OCI-LY7 (cell line): ENCODE measurements at regions not wholly inside any gene's neighbourhood (a gene's known extent, or its start where the extent isn't known, plus 50 kb on each side); places are given as distances from the start of the nearest gene placed in this dataset.

Source experiments
- BruUV-seq: library from RNA; stranded (reverse); fragments of 400-500 nt; replicated peaks from 2 replicates; lab custom pipeline; 2021; lab: Mats Ljungman, UMichigan
- CTCF ChIA-PET: fragments of 300-600 bp; sonication (Branson Sonifier 250); formaldehyde crosslinking; loops from one replicate; lab custom pipeline; 2022; ENCODE audit warnings: antibody characterized with exemption; ENCODE audit not compliant: unreplicated experiment; lab: Charles Lee
- POLR2A ChIA-PET: fragments of 300-600 bp; sonication (Branson Sonifier 250); formaldehyde crosslinking; loops from one replicate; lab custom pipeline; 2022; ENCODE audit warnings: antibody characterized with exemption; lab: Charles Lee
- DNase-seq: peaks from one replicate; pipeline ENCODE4 v3.0.0-alpha.2; 2015; ENCODE audit warnings: low spot score
- H2AFZ ChIP-seq: fragments of 200-600 bp; sonication (generic), shearing (Covaris generic); 2 replicates; pipeline ENCODE4 v1.6.1; 2014; ENCODE audit warnings: mild to moderate bottlenecking, antibody characterized with exemption, low read length, moderate library complexity
- H3K27ac ChIP-seq: fragments of 200-600 bp; sonication (generic); 2 replicates; pipeline ENCODE4 v1.5.1; 2014; ENCODE audit warnings: mixed run types, low read depth, mild to moderate bottlenecking, moderate library complexity, low read length, inconsistent platforms; ENCODE audit not compliant: poor library complexity, severe bottlenecking
- H3K36me3 ChIP-seq: fragments of 200-600 bp; sonication (generic); 2 replicates; pipeline ENCODE4 v1.6.1; 2014; ENCODE audit warnings: mild to moderate bottlenecking, antibody characterized with exemption, low read length, moderate library complexity, mixed read lengths; ENCODE audit not compliant: insufficient read depth
- H3K4me1 ChIP-seq: fragments of 200-600 bp; sonication (generic); 2 replicates; pipeline ENCODE4 v1.5.1; 2014; ENCODE audit warnings: mild to moderate bottlenecking, low read length; ENCODE audit not compliant: insufficient read depth, poor library complexity, severe bottlenecking
- H3K4me2 ChIP-seq: fragments of 200-600 bp; sonication (generic); 2 replicates; pipeline ENCODE4 v1.6.1; 2014; ENCODE audit warnings: mild to moderate bottlenecking, low read length
- H3K4me3 ChIP-seq: fragments of 200-600 bp; sonication (generic); 2 replicates; pipeline ENCODE4 v1.5.1; 2014; ENCODE audit warnings: mild to moderate bottlenecking, low read depth, low read length; ENCODE audit not compliant: poor library complexity, severe bottlenecking
- H3K79me2 ChIP-seq: fragments of 200-600 bp; sonication (generic); 2 replicates; pipeline ENCODE4 v1.6.1; 2016; ENCODE audit warnings: low read depth, mild to moderate bottlenecking, low read length, moderate library complexity, mixed read lengths; ENCODE audit not compliant: insufficient read depth
- H3K9me2 ChIP-seq: fragments of 200-600 bp; sonication (generic); 2 replicates; pipeline ENCODE4 v1.6.1; 2016; ENCODE audit warnings: mild to moderate bottlenecking, low read length, mixed read lengths; ENCODE audit not compliant: insufficient read depth
- H3K9me3 ChIP-seq: fragments of 200-600 bp; sonication (generic); 2 replicates; pipeline ENCODE4 v1.6.1; 2014; ENCODE audit warnings: mild to moderate bottlenecking, mixed run types, low read length, mixed read lengths
- H4K20me1 ChIP-seq: fragments of 200-600 bp; sonication (generic); 2 replicates; pipeline ENCODE4 v1.6.1; 2014; ENCODE audit warnings: mild to moderate bottlenecking, antibody characterized with exemption, low read length, moderate library complexity, mixed read lengths; ENCODE audit not compliant: insufficient read depth
- CTCF ChIP-seq: fragments of 200-600 bp; sonication (generic); conservative IDR thresholded peaks from 2 replicates; pipeline ENCODE4 v1.5.1; 2014; ENCODE audit warnings: mild to moderate bottlenecking, antibody characterized with exemption, low read length, moderate library complexity, mixed read lengths
- EZH2phosphoT487 ChIP-seq: fragments of 200-600 bp; sonication (generic); IDR thresholded peaks from 2 replicates; pipeline ENCODE4 v1.6.1; 2018; ENCODE audit warnings: low read depth, borderline replicate concordance, mild to moderate bottlenecking, mixed run types, antibody characterized with exemption, low read length, moderate library complexity, mixed read lengths
- intact Hi-C: fragments of 100-400 bp; cut with micrococcal nuclease; formaldehyde crosslinking; loops from one replicate; pipeline ENCODE4 v1.10.0; 2022; ENCODE audit not compliant: unreplicated experiment

DNA sequence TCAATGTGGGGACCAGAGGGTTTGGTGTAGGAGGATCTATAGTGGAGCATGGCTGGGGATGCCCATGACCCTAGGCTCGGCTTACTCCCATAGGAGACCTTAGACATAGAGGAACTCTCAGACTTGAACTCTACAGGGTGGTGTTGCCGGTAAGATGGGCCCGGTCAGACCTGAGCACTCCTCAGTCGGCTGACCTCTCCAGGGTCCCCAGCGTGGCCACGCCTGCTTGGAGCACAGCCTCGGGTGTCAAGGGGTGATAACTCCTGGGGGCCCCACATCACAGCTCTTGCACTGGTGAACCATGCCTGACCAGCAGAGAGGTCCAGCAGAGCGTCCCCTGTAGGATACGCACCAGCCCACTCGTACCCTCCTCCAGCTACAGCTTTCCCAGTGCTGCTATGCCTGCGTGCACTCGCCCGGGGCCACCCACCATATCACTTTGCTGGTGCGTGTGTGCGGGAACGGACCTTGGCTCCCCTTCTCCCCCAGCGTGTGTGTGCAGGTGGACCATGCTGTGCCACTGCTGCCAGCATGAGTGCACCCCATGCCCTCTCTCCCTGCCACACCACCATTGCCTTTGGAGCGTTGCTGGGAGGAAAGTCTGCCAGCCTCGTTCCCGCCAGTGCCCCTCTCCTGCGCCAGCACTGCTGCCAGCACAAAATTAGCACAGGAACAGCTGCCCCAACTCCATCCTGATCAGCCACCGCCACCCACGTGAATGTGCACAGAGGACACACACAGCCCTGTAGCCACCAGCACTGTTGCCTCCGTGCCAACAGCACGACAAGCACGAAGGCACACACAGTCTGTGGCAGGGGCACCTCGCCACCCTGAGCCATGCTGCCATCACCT is 806.6 kb downstream of the GLUD2 start:
- Histone ChIP-seq H3K9me3 (no peaks in the 10 kb centered on the region), H3K79me2 (no peaks in the 10 kb centered on the region), H3K4me1 (no peaks in the 10 kb centered on the region), H4K20me1 (no peaks in the 10 kb centered on the region), H2AFZ (no peak overlapping the region), H3K27ac (no peak overlapping the region), H3K36me3 (no peaks in the 10 kb centered on the region), H3K9me2 (no peaks in the 10 kb centered on the region), H3K4me3 (no peak overlapping the region), H3K4me2 (no peak overlapping the region)
- intact Hi-C loops, result no loop called here
- CTCF ChIA-PET, result no interaction called here
- POLR2A ChIA-PET, result no interaction called here
- TF ChIP-seq EZH2phosphoT487 (no peak), CTCF (no peak)
- no TSS peak for BruUV-seq
- no peak for DNase-seq

GRCh38 chrX:121854614-121854911 is 807.2 kb downstream of the GLUD2 start:
- no peaks in the 10 kb centered on the region for H3K9me2 ChIP-seq
- H4K20me1 ChIP-seq, result no peaks in the 10 kb centered on the region
- no peak for DNase-seq
- H3K4me2 ChIP-seq, result no peak overlapping the region
- H2AFZ ChIP-seq, result no peak overlapping the region
- no peaks in the 10 kb centered on the region for H3K4me1 ChIP-seq
- POLR2A ChIA-PET, result no interaction called here
- intact Hi-C loops, result no loop called here
- BruUV-seq, result no TSS peak
- no peaks in the 10 kb centered on the region for H3K36me3 ChIP-seq
- CTCF ChIA-PET, result no interaction called here
- no peaks in the 10 kb centered on the region for H3K79me2 ChIP-seq
- no peak overlapping the region for H3K27ac ChIP-seq
- no peaks in the 10 kb centered on the region for H3K9me3 ChIP-seq
- H3K4me3 ChIP-seq, result no peak overlapping the region
- TF ChIP-seq CTCF (no peak), EZH2phosphoT487 (no peak)

- CTCF ChIA-PET, result no interaction called here
- TF ChIP-seq EZH2phosphoT487 (no peak), CTCF (no peak)
- no TSS peak for BruUV-seq
These were observed 811.6 kb downstream of the GLUD2 start for GRCh38 chrX:121858867-121859647.

More at GRCh38 chrX:121858867-121859647, 811.6 kb downstream of the GLUD2 start:
- Histone ChIP-seq H3K4me3 (no peak overlapping the region), H3K4me2 (no peak overlapping the region), H4K20me1 (no peaks in the 10 kb centered on the region), H3K9me3 (no peaks in the 10 kb centered on the region), H3K36me3 (no peaks in the 10 kb centered on the region), H3K4me1 (no peaks in the 10 kb centered on the region), H2AFZ (no peak overlapping the region), H3K9me2 (no peaks in the 10 kb centered on the region), H3K79me2 (no peaks in the 10 kb centered on the region), H3K27ac (no peak overlapping the region)
- POLR2A ChIA-PET, result no interaction called here
- no peak for DNase-seq
- intact Hi-C loops, result no loop called here
